ENCODE measurements at regions not wholly inside any gene's neighbourhood (a gene's known extent, or its start where the extent isn't known, plus 50 kb on each side); places are given as distances from the start of the nearest gene placed in this dataset.
A peak's percentile ranks its signal among the peaks of the same experiment; 100 is the strongest.
"Not testable (repeated sequence)": the region's sequence is repeated elsewhere in the genome, so short reads cannot be mapped to it uniquely, and the experiment has no call there.

DNA sequence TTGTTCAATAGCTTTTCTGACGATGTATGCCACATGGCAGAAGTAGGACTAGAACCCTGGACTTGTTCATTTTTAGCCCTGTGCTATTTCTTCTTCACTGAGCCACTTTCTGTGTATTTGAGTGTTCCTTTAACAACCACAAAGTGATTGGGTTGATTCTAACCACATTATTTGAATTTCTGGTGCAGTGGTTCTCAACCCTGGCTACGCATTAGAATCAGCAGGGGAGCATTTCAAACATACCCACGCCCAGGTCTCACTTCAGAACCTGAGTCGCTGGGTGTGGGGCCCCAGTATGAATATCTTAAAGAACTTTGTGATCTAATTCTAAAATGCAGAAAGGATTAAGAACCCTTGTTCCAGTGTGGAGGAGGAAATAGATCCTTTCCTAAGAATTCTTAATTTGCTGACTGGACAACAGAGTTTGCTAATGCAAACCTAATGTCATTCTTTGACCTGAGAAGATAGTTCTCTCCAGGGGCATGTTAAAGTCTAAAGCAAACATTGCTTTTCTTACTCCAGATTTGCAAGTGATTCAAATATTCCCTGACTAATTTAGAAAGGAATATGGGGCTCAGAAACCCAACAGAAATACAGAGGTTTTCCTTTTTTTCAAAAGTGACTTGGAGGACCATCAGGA is 75.4 kb upstream of the GDNF start:
- no peak for TF ChIP-seq CTCF (IDR thresholded peaks at IDR 0.05; ENCODE audit: low read depth, low read length)
- DNase-seq: no peak
- Histone ChIP-seq H3K4me3 (ENCODE audit: low read depth, low read length) (no peak overlapping the region), H3K36me3 (no peaks in the 10 kb centered on the region), H3K4me1 (no peaks in the 10 kb centered on the region), H3K9me3 (no peaks in the 10 kb centered on the region), H3K27me3 (no peaks in the 10 kb centered on the region)

DNA sequence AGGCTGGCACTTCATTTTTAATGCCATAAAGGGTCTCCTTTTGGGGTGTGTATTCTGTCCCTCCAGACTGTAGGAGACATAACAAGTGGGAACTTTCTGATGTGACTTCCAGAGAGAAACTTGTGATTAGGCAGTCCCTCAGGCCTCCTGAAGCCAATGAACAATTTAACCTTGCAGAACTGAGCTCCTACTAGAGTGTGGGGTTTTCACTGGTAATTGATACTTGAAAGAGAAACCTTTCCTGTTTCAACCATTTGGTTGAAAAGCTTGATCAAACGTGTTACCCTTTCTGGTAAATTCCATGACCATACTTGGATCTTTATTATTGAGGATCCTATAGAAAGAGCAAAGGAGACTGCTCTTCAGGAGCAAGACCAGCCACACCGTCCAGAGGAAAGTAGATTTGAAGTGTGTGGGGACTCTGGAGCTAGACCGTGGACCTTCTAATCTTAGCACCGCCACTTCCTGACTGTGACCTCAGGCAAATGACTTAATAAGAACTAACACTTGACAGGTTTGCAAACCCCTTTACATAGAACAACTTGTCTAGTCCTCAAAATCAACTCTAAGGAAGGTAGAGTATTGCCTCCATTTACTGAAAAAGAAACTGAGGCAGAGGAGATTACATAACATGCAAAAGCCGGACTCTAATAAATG is 69.9 kb upstream of the GDNF start:
- not testable (repeated sequence) for H3K4me1 ChIP-seq

GRCh38 chr5:37906416-37906815 is 66.6 kb upstream of the GDNF start:
- Histone ChIP-seq H3K4me3 (ENCODE audit: low read depth, low read length) (no peak overlapping the region), H3K27me3 (no peaks in the 10 kb centered on the region), H3K9me3 (no peaks in the 10 kb centered on the region), H3K4me1 (no peaks in the 10 kb centered on the region), H3K36me3 (no peaks in the 10 kb centered on the region)
- DNase-seq: no peak
- TF ChIP-seq CTCF (IDR thresholded peaks at IDR 0.05; ENCODE audit: low read depth, low read length): no peak

More for the DNA sequence above, 69.9 kb upstream of the GDNF start:
- H3K9me3 ChIP-seq; H3K36me3 ChIP-seq; H3K4me3 ChIP-seq (ENCODE audit: low read depth, low read length); DNase-seq; H3K27me3 ChIP-seq: not testable (repeated sequence)

DNA sequence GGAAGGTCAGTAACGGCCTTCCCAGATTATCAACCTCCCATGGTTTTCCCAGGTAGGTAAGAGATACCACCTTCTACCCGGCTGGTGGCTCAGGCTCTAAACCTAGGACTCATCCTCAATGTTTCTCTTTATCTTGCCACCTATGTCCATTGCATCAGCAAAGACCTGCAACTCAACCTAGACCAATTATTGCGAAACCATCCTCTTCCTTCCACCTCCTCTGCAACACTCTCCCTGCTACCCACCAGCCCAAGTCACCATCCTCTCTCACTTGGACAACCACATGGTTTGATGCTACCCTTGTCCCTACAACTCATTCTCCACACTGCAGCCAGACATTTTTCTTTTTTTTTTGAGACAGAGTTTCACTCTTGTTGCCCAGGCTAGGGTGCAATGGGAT is 65.4 kb upstream of the GDNF start:
- Histone ChIP-seq H3K36me3 (no peaks in the 10 kb centered on the region), H3K4me3 (ENCODE audit: low read depth, low read length) (no peak overlapping the region), H3K4me1 (no peaks in the 10 kb centered on the region), H3K27me3 (no peaks in the 10 kb centered on the region), H3K9me3 (no peaks in the 10 kb centered on the region)
- DNase-seq: no peak
- no peak for TF ChIP-seq CTCF (IDR thresholded peaks at IDR 0.05; ENCODE audit: low read depth, low read length)

DNA sequence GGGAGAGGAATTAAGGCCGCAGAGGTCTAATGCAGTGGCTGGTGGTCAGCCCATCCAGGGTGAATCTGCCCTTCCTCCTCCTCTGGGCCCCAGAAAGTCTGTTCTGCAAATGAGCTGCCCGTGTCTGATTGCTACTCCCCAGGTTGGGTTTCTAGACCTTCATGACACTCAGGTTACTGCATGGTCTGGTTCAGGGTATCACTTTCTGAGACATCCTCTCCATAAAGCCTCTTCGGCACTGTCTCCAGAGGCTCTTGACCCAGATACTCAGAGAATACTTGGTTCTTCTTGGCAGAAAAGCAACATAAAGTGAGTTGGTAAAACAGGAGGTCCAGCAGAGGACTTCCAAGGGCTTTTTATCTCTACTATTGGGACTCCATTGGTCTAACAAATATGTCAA is 62.5 kb upstream of the GDNF start:
- no peak overlapping the region for H3K4me3 ChIP-seq (ENCODE audit: low read depth, low read length)
- H3K27me3 ChIP-seq: no peaks in the 10 kb centered on the region
- no peaks in the 10 kb centered on the region for H3K4me1 ChIP-seq
- DNase-seq: no peak
- no peaks in the 10 kb centered on the region for H3K9me3 ChIP-seq
- no peaks in the 10 kb centered on the region for H3K36me3 ChIP-seq
- no peak for TF ChIP-seq CTCF (IDR thresholded peaks at IDR 0.05; ENCODE audit: low read depth, low read length)

- Histone ChIP-seq H3K4me1 (no peaks in the 10 kb centered on the region), H3K9me3 (no peaks in the 10 kb centered on the region), H3K4me3 (ENCODE audit: low read depth, low read length) (no peak overlapping the region), H3K27me3 (no peaks in the 10 kb centered on the region), H3K36me3 (no peaks in the 10 kb centered on the region)
- TF ChIP-seq CTCF (IDR thresholded peaks at IDR 0.05; ENCODE audit: low read depth, low read length): peak; percentile 53
- DNase-seq: peak; percentile 59
Observed at GRCh38 chr5:37900692-37901091, 60.9 kb upstream of the GDNF start.
